Stimulated activated CD8-positive, alpha-beta memory T cell treated with anti-CD3 and anti-CD28 coated beads, Interleukin-4, amount 100 ng/mL, for 4 hours (primary cell): ENCODE measurements at regions not wholly inside any gene's neighbourhood (a gene's known extent, or its start where the extent isn't known, plus 50 kb on each side); places are given as distances from the start of the nearest gene placed in this dataset.

Experiments
- DNase-seq, 2 donors: peaks; one replicate each; pipeline ENCODE4 v3.0.0-alpha.2; 2020; ENCODE audit warnings: low read depth in 2 of 2, low spot score in 1 of 2

- no peak for DNase-seq
Measured at GRCh38 chr21:35352793-35353192, 303.7 kb upstream of the RUNX1 start.

GRCh38 chr21:35352066-35352770, 303.1 kb upstream of the RUNX1 start:
- DNase-seq: no peak

- DNase-seq: no peak
Measured at GRCh38 chr21:35351434-35351833, 302.3 kb upstream of the RUNX1 start.

- no peak for DNase-seq
Measured at GRCh38 chr21:35350965-35351364, 301.9 kb upstream of the RUNX1 start.

GRCh38 chr21:35349376-35350080, 300.4 kb upstream of the RUNX1 start:
- no peak for DNase-seq

GRCh38 chr21:35348686-35349085, 299.6 kb upstream of the RUNX1 start:
- DNase-seq: no peak

GRCh38 chr21:35346697-35347096, 297.6 kb upstream of the RUNX1 start:
- no peak for DNase-seq

- no peak for DNase-seq
Measured at GRCh38 chr21:35345954-35346353, 296.9 kb upstream of the RUNX1 start.

- no peak for DNase-seq
Measured at GRCh38 chr21:35344582-35344981, 295.5 kb upstream of the RUNX1 start.

GRCh38 chr21:35343046-35343819, 294.1 kb upstream of the RUNX1 start:
- DNase-seq: no peak

GRCh38 chr21:35342440-35342839, 293.3 kb upstream of the RUNX1 start:
- DNase-seq: no peak

GRCh38 chr21:35340273-35340672, 291.2 kb upstream of the RUNX1 start:
- DNase-seq: no peak

- no peak for DNase-seq
Measured at GRCh38 chr21:35338881-35339632, 290.0 kb upstream of the RUNX1 start.

- no peak for DNase-seq
Measured at GRCh38 chr21:35338281-35338680, 289.2 kb upstream of the RUNX1 start.

- no peak for DNase-seq
Measured at GRCh38 chr21:35337573-35337972, 288.5 kb upstream of the RUNX1 start.

GRCh38 chr21:35336534-35336933, 287.4 kb upstream of the RUNX1 start:
- DNase-seq: no peak

GRCh38 chr21:35335951-35336446, 286.9 kb upstream of the RUNX1 start:
- no peak for DNase-seq

GRCh38 chr21:35333831-35334618, 284.9 kb upstream of the RUNX1 start:
- DNase-seq: no peak

GRCh38 chr21:35332841-35333426, 283.8 kb upstream of the RUNX1 start:
- no peak for DNase-seq
